IPS DF 4.7 (cell line): ENCODE measurements at regions not wholly inside any gene's neighbourhood (a gene's known extent, or its start where the extent isn't known, plus 50 kb on each side); places are given as distances from the start of the nearest gene placed in this dataset.

Experiments used
- DNase-seq: peaks from one replicate; pipeline ENCODE4 v3.0.0-alpha.2; 2013; ENCODE audit warnings: low spot score; ENCODE audit errors: extremely low read depth

DNA sequence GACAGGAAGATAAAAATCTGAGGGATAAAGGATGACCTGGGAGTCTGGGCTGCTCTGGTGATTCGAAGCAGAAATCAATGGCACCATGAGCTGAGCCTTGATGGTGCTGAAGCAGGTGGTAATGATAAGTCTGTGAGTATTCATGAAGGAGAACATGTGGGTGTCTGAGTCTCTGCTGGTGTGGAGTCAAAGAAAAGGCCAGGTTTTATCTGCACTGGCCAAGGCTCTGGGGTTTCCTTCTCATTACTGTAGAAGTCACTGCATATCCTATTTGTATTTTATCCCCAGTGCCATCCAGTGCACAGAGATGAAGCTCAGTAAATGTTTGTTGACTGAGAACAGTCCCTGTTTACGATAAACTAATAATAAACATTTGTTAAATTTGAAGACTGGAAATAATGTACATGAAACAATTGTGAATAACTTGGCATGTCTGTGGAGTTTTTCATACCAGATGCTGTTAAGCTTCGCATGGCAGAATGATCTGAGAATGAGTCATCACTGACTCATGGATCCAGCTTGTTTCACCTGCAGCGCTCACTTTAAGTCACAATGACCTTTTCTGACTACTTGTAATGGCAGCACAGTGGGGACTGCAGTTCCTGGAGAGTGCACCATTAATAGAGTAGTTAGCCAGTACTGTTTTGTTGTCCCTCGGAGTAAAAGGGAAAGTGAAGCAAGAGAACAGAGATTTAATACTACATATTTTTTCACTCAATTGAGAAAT is 538.5 kb downstream of the HTR7 start:
- peak; percentile 94 for DNase-seq

DNA sequence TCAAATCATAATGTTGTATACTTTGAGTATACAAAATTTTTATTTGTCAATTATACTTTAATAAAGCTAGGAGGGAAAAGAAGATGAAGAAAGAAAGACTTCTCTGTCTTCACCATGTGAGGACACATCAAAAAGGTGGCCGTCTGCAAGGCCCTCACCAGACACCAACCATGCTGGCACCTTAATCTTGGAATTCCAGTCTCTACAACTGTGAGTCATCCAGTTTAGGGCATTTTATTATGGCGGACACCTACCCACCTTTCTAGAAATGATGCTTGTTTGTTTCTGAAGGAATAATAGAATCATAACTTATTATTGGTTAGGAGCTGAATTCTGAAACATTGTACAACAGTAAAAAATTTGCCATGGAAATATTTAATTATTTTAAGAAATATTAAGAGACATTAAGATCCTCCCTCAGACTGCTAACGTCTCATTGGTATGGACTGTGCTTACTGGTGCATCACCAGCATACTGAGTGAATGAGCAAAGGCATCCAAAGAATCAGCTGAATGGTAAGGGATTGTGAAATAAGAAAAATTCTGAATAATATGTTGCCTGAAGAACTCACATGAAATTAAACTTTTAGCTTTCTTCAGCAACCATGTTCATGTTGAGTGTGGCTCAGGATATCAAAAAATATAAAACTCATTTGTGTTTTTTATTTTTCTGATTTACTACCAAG is 536.6 kb downstream of the HTR7 start:
- DNase-seq, result no peak

GRCh38 chr10:90326498-90327267 is 531.2 kb downstream of the HTR7 start:
- DNase-seq, result no peak

GRCh38 chr10:90327611-90328010 is 530.2 kb downstream of the HTR7 start:
- no peak for DNase-seq

GRCh38 chr10:90328459-90328858 is 529.4 kb downstream of the HTR7 start:
- no peak for DNase-seq

DNA sequence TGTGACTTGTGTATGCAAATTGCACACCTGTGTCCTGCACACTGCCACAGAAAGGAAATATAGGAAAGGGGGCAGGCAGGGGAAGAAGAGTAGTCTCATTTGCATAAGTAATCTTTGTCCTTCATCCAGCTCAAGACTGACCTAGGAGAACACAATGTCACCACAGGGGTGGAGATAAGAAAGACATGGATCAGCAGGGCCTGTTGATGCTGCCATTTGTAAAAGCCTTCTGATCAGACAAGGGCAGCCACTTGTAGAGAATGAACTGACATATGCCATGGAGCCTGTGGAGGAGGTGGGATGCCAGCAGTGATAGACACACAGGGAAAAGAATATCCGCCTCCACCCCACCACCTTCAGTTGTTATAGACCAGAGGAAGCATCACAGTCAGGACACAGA is 528.9 kb downstream of the HTR7 start:
- no peak for DNase-seq

- DNase-seq, result no peak
These were observed 520.5 kb downstream of the HTR7 start for GRCh38 chr10:90337316-90337715.

GRCh38 chr10:90342480-90342879 is 515.4 kb downstream of the HTR7 start:
- DNase-seq, result no peak

DNA sequence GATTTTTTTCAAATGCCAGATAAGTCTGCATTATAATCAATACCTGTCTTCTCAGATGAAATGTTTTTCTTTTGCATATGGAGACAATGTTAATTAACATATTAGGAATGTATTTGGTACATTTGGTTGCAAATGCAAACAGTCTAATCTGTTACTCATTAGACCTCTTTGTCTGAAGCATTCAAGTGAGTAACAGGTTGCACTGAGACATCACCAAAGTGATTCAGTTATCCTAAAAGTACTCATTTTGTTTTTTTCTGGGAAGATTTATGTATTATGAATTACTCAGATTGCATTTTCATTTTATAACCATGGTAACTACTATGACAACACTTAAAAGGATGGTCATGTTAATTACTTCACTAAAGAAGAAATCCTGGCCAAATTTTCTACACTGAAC is 513.6 kb downstream of the HTR7 start:
- DNase-seq, result no peak

DNA sequence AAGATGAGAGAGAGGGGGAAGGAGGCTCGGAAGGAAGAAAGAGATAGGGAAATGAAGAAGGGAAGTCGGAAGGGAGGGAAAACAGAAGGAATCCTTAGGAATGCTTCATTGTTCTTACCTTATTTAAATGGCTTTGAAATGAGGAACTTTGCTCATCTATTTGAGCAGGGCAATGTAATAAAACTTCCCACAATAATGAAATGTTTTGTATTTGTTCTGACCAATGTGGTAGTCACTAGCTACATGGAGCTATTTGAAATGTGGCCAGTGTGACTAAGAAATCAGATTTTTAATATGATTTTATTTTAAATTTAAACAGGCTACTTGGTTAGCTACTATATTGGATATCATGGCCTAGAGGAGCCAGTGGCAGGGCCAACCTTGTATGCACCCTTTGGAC is 510.6 kb downstream of the HTR7 start:
- DNase-seq, result no peak

DNA sequence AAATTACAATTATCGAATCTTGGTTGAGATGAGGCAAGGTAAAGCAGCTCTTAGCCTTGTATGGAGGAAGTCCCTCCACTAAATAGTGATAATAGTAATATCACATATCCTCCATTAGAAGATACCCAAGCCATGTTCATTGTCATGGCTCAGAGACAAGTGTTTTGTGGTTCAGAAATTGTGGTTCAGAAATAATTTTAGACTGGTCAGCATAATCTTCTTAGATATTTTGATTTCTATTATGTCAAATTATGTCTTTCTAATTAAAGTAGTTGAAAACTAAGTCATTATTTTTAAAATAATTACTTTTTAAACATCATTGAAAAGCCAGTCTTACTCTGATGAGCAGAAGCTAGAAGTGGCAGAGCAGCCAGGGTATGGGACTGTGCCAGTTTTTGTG is 507.7 kb downstream of the HTR7 start:
- no peak for DNase-seq

DNA sequence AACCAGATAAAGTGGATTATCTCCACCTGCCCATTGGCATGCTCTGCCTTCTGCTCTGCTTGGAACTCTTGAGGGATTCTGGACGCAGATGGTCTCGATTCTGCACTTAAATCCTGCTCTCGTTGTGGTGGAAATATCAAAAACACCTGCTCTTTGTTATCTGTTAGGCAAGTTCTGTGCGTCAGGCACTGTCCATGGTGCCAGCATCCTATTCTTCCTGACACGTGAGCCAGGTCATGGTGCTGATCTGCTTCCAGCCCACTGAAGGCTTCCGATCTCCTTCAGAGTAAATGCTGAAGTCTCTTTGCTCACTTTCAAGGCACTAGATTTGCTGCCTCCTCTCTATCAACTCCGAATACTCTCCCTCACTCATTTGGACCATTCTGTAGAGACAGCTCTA is 505.6 kb downstream of the HTR7 start:
- no peak for DNase-seq

- no peak for DNase-seq
These were observed 502.9 kb downstream of the HTR7 start for GRCh38 chr10:90354914-90355313.

GRCh38 chr10:90363799-90364483 is 493.9 kb downstream of the HTR7 start:
- DNase-seq, result no peak

DNA sequence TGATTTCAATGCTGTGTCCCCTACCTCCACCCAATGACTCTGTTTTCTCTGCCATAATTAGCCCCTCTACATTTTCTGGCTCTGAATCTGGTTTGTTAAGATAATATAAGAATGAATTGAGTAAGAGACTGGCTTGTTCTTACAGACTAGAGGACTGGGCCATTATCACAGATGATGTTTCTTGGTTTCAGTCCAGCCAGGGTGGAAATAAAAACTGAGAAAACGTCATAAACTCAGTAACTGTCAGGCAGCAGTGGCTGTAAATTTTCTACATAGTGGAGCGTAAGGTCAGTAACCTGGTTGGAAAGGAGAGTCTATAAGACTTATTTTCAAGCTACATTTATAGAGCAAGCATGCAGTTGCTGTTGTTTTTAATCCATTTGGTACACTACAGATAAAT is 485.4 kb downstream of the HTR7 start:
- DNase-seq, result no peak

- no peak for DNase-seq
These were observed 483.9 kb downstream of the HTR7 start for GRCh38 chr10:90373911-90374310.

DNA sequence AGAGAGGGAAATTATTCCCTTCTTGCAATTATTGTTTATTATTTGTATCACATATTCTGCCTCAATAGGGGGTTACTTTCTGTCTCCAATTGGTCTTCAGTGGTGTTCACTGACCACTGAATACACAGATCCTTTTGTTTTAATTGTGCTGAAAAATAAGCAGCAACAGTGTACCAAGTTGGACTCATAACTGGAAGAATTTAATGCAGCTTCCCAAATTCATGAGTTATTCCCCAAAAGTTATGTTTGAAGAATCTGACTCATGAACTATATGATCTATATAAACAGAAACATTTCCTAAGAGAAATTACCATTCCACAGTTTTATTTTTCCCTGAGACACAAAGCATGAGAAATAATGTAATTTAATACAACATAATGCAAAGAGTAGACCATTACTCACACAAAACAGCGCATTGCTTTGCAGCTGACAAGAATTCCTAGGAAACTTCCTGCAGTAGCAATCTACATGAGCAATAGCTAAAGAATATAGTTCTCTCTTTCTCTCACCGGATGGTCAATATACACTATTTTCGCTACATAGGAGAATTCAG is 479.2 kb downstream of the HTR7 start:
- DNase-seq, result no peak

DNA sequence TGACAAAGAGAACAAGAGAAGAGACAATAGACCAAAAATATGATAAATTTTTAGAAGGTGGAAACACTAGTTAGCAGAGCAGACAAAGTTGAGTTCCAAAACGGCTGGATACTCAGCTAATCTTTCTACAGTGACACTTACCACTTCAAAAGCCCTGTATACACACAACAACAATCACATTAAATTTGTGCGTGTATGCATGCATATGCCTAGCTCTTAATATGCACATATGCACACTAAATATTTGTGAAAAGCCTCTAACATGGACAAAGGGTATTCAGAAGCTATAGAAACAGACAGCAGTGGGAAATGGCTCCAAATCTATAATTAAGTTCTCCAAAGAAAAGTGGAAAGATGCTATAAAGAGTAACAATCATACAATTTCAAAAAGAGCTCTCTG is 476.4 kb downstream of the HTR7 start:
- no peak for DNase-seq

GRCh38 chr10:90389876-90390275 is 468.0 kb downstream of the HTR7 start:
- no peak for DNase-seq

GRCh38 chr10:90394311-90394710 is 463.5 kb downstream of the HTR7 start:
- no peak for DNase-seq

- no peak for DNase-seq
These were observed 461.1 kb downstream of the HTR7 start for GRCh38 chr10:90396721-90397120.

DNA sequence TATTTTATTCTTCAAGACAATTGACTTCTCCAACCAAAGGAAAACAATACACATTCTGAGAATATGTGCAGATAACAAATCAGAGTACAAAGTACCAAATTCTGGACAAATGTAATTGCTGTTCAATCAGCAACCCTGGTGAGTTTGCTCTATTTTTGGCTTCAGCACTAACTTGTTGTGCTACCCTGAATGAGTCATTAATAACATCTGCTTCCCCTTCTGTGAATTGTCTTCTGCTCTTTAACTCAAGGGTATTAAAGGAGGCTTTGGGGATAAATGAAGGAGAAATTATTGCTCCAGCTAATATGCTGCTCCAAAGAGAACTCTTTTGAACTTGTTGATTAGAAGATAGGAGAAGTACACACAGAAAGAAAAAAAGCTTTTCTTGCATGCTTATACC is 459.3 kb downstream of the HTR7 start:
- no peak for DNase-seq
